Fibroblast of lung (primary cell): ENCODE measurements at regions not wholly inside any gene's neighbourhood (a gene's known extent, or its start where the extent isn't known, plus 50 kb on each side); places are given as distances from the start of the nearest gene placed in this dataset.

Experiments
- CTCF ChIP-seq, 2 donors: IDR thresholded peaks in 1 of 2; conservative IDR thresholded peaks in 1 of 2; 1 replicate in 1 of 2; 2 replicates in 1 of 2; pipeline ENCODE4 v1.5.1; 2011 to 2012; ENCODE audit warnings: low read length in 2 of 2, control low read depth in 1 of 2, inconsistent platforms in 1 of 2, low read depth in 1 of 2, mild to moderate bottlenecking in 1 of 2
- EZH2 ChIP-seq: IDR thresholded peaks from 2 replicates; pipeline ENCODE4 v1.5.1; 2012; ENCODE audit warnings: low read length, control low read depth, mild to moderate bottlenecking; ENCODE audit errors: missing control alignments

GRCh38 chr6:139756381-139756780 is 381.9 kb upstream of the CITED2 start:
- TF ChIP-seq CTCF (conservative IDR thresholded peaks at IDR 0.05 in 1 of 2, IDR thresholded peaks at IDR 0.05 in 1 of 2; ENCODE audit: low read depth in 1 of 2, low read length in 2 of 2) (no peak), EZH2 (no peak)
